Hematopoietic multipotent progenitor cell treated with erythropoietin and hydrocortisone succinate and interleukin-3 and kit ligand, for 17 days (in vitro differentiated cells): ENCODE measurements at regions not wholly inside any gene's neighbourhood (a gene's known extent, or its start where the extent isn't known, plus 50 kb on each side); places are given as distances from the start of the nearest gene placed in this dataset.

Experiments
- DNase-seq: peaks from one replicate; pipeline ENCODE4 v3.0.0-alpha.2; 2015; ENCODE audit warnings: low spot score

GRCh38 chr10:25661632-25662031, 272.4 kb upstream of the MYO3A start:
- DNase-seq = no peak

- no peak for DNase-seq
Measured at GRCh38 chr10:25666276-25666675, 267.8 kb upstream of the MYO3A start.

- no peak for DNase-seq
Measured at GRCh38 chr10:25675204-25675603, 258.8 kb upstream of the MYO3A start.

GRCh38 chr10:25675615-25676014, 258.4 kb upstream of the MYO3A start:
- no peak for DNase-seq

GRCh38 chr10:25678220-25678619, 255.8 kb upstream of the MYO3A start:
- no peak for DNase-seq

- no peak for DNase-seq
Measured at GRCh38 chr10:25678666-25679065, 255.4 kb upstream of the MYO3A start.

GRCh38 chr10:25682203-25682851, 251.7 kb upstream of the MYO3A start:
- no peak for DNase-seq

- DNase-seq = no peak
Measured at GRCh38 chr10:25683344-25683743, 250.7 kb upstream of the MYO3A start.

GRCh38 chr10:25687521-25687920, 246.5 kb upstream of the MYO3A start:
- no peak for DNase-seq

- DNase-seq = no peak
Measured at GRCh38 chr10:25689346-25690100, 244.5 kb upstream of the MYO3A start.

GRCh38 chr10:25692761-25693160, 241.3 kb upstream of the MYO3A start:
- DNase-seq = no peak

- no peak for DNase-seq
Measured at GRCh38 chr10:25694206-25694933, 239.7 kb upstream of the MYO3A start.

- no peak for DNase-seq
Measured at GRCh38 chr10:25694971-25695370, 239.1 kb upstream of the MYO3A start.

- no peak for DNase-seq
Measured at GRCh38 chr10:25695586-25695985, 238.4 kb upstream of the MYO3A start.

GRCh38 chr10:25696013-25696708, 237.9 kb upstream of the MYO3A start:
- no peak for DNase-seq

GRCh38 chr10:25697412-25697811, 236.6 kb upstream of the MYO3A start:
- no peak for DNase-seq

GRCh38 chr10:25698638-25699037, 235.4 kb upstream of the MYO3A start:
- DNase-seq = no peak

- no peak for DNase-seq
Measured at GRCh38 chr10:25699631-25700030, 234.4 kb upstream of the MYO3A start.

GRCh38 chr10:25701652-25702051, 232.4 kb upstream of the MYO3A start:
- DNase-seq = no peak

- DNase-seq = no peak
Measured at GRCh38 chr10:25704622-25705021, 229.4 kb upstream of the MYO3A start.

GRCh38 chr10:25707572-25707971, 226.5 kb upstream of the MYO3A start:
- no peak for DNase-seq

- no peak for DNase-seq
Measured at GRCh38 chr10:25707976-25708671, 225.9 kb upstream of the MYO3A start.
